Fibroblast of lung (primary cell): ENCODE measurements at regions not wholly inside any gene's neighbourhood (a gene's known extent, or its start where the extent isn't known, plus 50 kb on each side); places are given as distances from the start of the nearest gene placed in this dataset.
A peak's percentile ranks its signal among the peaks of the same experiment; 100 is the strongest.

Experiments used
- DNase-seq, 2 donors: peaks; one replicate each; pipeline versions ENCODE4 v3.0.0 to v3.0.0-alpha.2; 2010; ENCODE audit warnings: low read depth in 2 of 2
- H2AFZ ChIP-seq: 2 replicates; pipeline ENCODE4 v1.5.1; 2012; ENCODE audit warnings: low read length, control low read depth, inconsistent platforms
- H3K27ac ChIP-seq: 2 replicates; pipeline ENCODE4 v1.5.1; 2011; ENCODE audit warnings: low read length, control low read depth; ENCODE audit not compliant: insufficient read depth
- H3K27me3 ChIP-seq: 2 replicates; pipeline ENCODE4 v1.5.1; 2011; ENCODE audit warnings: mild to moderate bottlenecking, low read length; ENCODE audit not compliant: control insufficient read depth, insufficient read depth
- H3K36me3 ChIP-seq: 2 replicates; pipeline ENCODE4 v1.5.1; 2011; ENCODE audit warnings: low read length; ENCODE audit not compliant: control insufficient read depth, insufficient read depth
- H3K4me1 ChIP-seq: 2 replicates; pipeline ENCODE4 v1.5.1; 2011; ENCODE audit warnings: low read length; ENCODE audit not compliant: control insufficient read depth, insufficient read depth; ENCODE audit errors: extremely low read depth
- H3K4me2 ChIP-seq: 2 replicates; pipeline ENCODE4 v1.5.1; 2011; ENCODE audit warnings: low read length, control low read depth; ENCODE audit not compliant: insufficient read depth; ENCODE audit errors: extremely low read depth
- H3K4me3 ChIP-seq, 4 experiments: fragments of 200-600 bp in 1 of 4; sonication (generic) in 1 of 4; replicated peaks in 1 of 4; 2 replicates each; pipeline ENCODE4 v1.5.1; 2011 to 2016; ENCODE audit warnings: low read length in 4 of 4, low read depth in 3 of 4, mild to moderate bottlenecking in 3 of 4, control low read depth in 2 of 4, inconsistent platforms in 1 of 4, mixed read lengths in 1 of 4; ENCODE audit not compliant: insufficient read depth in 1 of 4; ENCODE audit errors: control extremely low read depth in 1 of 4
- H3K79me2 ChIP-seq: 2 replicates; pipeline ENCODE4 v1.5.1; 2012; ENCODE audit warnings: mild to moderate bottlenecking, low read length, inconsistent platforms; ENCODE audit not compliant: control insufficient read depth, insufficient read depth
- H3K9ac ChIP-seq: 2 replicates; pipeline ENCODE4 v1.5.1; 2011; ENCODE audit warnings: mild to moderate bottlenecking, low read length, control low read depth; ENCODE audit not compliant: insufficient read depth
- H3K9me3 ChIP-seq: 2 replicates; pipeline ENCODE4 v1.5.1; 2012; ENCODE audit warnings: low read depth, low read length; ENCODE audit not compliant: control insufficient read depth, insufficient read depth
- H4K20me1 ChIP-seq: 2 replicates; pipeline ENCODE4 v1.5.1; 2011; ENCODE audit warnings: low read length; ENCODE audit not compliant: control insufficient read depth, insufficient read depth; ENCODE audit errors: extremely low read depth
- CTCF ChIP-seq, 2 donors: IDR thresholded peaks in 1 of 2; conservative IDR thresholded peaks in 1 of 2; 1 replicate in 1 of 2; 2 replicates in 1 of 2; pipeline ENCODE4 v1.5.1; 2011 to 2012; ENCODE audit warnings: low read length in 2 of 2, control low read depth in 1 of 2, inconsistent platforms in 1 of 2, low read depth in 1 of 2, mild to moderate bottlenecking in 1 of 2
- EZH2 ChIP-seq: IDR thresholded peaks from 2 replicates; pipeline ENCODE4 v1.5.1; 2012; ENCODE audit warnings: low read length, control low read depth, mild to moderate bottlenecking; ENCODE audit errors: missing control alignments

GRCh38 chr18:10291568-10291981 lies 162.9 kb upstream of the APCDD1 start:
- H3K4me2 ChIP-seq, result peak overlapping the region; percentile 27
- H3K27me3 ChIP-seq, result no peaks in the 10 kb centered on the region
- H3K9me3 ChIP-seq, result no peaks in the 10 kb centered on the region
- TF ChIP-seq CTCF (conservative IDR thresholded peaks at IDR 0.05 in 1 of 2, IDR thresholded peaks at IDR 0.05 in 1 of 2; ENCODE audit: low read depth in 1 of 2, low read length in 2 of 2), result no peak
- no peak for TF ChIP-seq EZH2
- H2AFZ ChIP-seq, result no peak overlapping the region
- no peak overlapping the region for H3K9ac ChIP-seq
- peak in 1 of 2 donors; percentile 32 for DNase-seq
- no peaks in the 10 kb centered on the region for H3K79me2 ChIP-seq
- no peaks in the 10 kb centered on the region for H3K4me1 ChIP-seq
- no peaks in the 10 kb centered on the region for H4K20me1 ChIP-seq
- no peaks in the 10 kb centered on the region for H3K36me3 ChIP-seq
- no peak overlapping the region for H3K27ac ChIP-seq
- no peak overlapping the region for H3K4me3 ChIP-seq

- Histone ChIP-seq H3K4me2 (no peak overlapping the region), H3K27ac (no peak overlapping the region), H3K36me3 (no peaks in the 10 kb centered on the region), H3K4me3 (no peak overlapping the region), H4K20me1 (no peaks in the 10 kb centered on the region), H3K9ac (no peak overlapping the region), H2AFZ (no peak overlapping the region), H3K27me3 (no peaks in the 10 kb centered on the region), H3K9me3 (no peaks in the 10 kb centered on the region), H3K79me2 (no peaks in the 10 kb centered on the region), H3K4me1 (no peaks in the 10 kb centered on the region)
- TF ChIP-seq EZH2 (no peak), CTCF (conservative IDR thresholded peaks at IDR 0.05 in 1 of 2, IDR thresholded peaks at IDR 0.05 in 1 of 2; ENCODE audit: low read depth in 1 of 2, low read length in 2 of 2) (no peak)
- DNase-seq, result no peak
These were observed 160.5 kb upstream of the APCDD1 start for GRCh38 chr18:10293966-10294365.

- no peaks in the 10 kb centered on the region for H3K79me2 ChIP-seq
- no peak overlapping the region for H3K9ac ChIP-seq
- no peaks in the 10 kb centered on the region for H3K4me1 ChIP-seq
- no peak overlapping the region for H3K4me3 ChIP-seq
- no peaks in the 10 kb centered on the region for H4K20me1 ChIP-seq
- H3K4me2 ChIP-seq, result no peak overlapping the region
- H3K27ac ChIP-seq, result no peak overlapping the region
- TF ChIP-seq CTCF (conservative IDR thresholded peaks at IDR 0.05 in 1 of 2, IDR thresholded peaks at IDR 0.05 in 1 of 2; ENCODE audit: low read depth in 1 of 2, low read length in 2 of 2) (no peak), EZH2 (no peak)
- H3K36me3 ChIP-seq, result no peaks in the 10 kb centered on the region
- H3K27me3 ChIP-seq, result no peaks in the 10 kb centered on the region
- H3K9me3 ChIP-seq, result no peaks in the 10 kb centered on the region
- H2AFZ ChIP-seq, result no peak overlapping the region
- no peak for DNase-seq
These were observed 158.7 kb upstream of the APCDD1 start for GRCh38 chr18:10295751-10296150.
